GM10266 (cell line): ENCODE measurements at regions not wholly inside any gene's neighbourhood (a gene's known extent, or its start where the extent isn't known, plus 50 kb on each side); places are given as distances from the start of the nearest gene placed in this dataset.

Experiments used
- DNase-seq: peaks from one replicate; pipeline ENCODE4 v3.0.0; 2012; ENCODE audit errors: extremely low spot score
- TF ChIP-seq, protein P1 (sequence below): IDR thresholded peaks from 2 replicates; pipeline ENCODE4 v1.5.1; 2012; ENCODE audit warnings: mild to moderate bottlenecking, low read depth; ENCODE audit not compliant: control insufficient read depth, insufficient read depth; ENCODE audit errors: missing control alignments

DNA sequence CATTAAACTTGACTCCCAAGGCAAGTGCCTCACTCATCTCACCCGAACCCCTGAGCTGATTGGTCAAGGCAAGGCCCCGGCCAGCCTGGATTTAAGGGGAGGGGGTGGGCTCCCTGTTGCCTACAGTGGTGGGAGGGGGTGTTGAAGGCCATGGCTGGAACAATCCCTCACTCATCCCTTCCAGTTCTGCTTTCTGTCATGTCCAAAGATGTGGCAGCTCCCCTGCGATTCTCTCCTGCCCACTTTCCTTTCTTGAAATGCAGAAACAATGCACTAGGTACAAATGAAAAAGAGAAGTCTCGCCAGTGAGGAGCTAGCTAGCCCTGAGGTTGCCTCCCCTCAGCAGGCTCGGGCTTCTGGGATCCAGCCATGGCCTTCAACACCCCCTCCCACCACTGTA is 240.9 kb downstream of the SYK start:
- TF ChIP-seq, protein P1, sequence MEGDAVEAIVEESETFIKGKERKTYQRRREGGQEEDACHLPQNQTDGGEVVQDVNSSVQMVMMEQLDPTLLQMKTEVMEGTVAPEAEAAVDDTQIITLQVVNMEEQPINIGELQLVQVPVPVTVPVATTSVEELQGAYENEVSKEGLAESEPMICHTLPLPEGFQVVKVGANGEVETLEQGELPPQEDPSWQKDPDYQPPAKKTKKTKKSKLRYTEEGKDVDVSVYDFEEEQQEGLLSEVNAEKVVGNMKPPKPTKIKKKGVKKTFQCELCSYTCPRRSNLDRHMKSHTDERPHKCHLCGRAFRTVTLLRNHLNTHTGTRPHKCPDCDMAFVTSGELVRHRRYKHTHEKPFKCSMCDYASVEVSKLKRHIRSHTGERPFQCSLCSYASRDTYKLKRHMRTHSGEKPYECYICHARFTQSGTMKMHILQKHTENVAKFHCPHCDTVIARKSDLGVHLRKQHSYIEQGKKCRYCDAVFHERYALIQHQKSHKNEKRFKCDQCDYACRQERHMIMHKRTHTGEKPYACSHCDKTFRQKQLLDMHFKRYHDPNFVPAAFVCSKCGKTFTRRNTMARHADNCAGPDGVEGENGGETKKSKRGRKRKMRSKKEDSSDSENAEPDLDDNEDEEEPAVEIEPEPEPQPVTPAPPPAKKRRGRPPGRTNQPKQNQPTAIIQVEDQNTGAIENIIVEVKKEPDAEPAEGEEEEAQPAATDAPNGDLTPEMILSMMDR: no peak
- no peak for DNase-seq

DNA sequence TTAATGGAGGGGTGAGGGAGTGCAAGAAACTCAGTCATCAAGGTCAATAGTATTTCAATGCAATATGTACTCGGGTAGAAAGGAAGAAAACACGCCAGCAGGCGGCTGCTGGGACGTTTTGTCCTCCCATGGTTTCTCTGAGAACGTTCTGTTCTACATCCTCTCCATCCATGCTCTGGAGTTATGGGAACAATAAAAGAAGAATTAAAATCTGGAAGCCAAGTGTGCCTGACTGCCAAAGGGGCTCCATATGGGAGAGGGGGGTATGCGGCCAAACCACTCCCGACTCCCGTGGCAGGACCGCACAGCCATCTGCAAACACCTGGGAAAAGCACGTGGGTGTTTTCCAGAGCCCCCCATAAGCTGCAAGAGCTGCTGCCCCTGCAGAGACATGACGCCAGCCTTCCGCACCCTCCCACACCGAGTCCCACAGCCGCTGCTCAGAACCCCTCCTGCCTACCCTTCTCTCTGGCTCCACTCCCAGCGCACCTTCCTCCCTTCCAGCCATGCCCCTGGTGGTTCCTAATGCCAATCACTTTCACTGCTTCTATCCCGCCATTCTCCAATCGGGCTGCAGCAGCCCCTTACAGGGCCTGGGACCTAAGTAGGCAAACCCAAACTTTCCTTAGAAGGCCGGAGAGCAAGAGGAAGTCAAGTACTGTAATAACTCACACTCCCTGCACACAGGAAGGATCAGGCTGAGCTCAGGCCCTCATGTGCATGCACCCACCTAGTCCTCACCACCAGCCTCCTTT is 241.6 kb downstream of the SYK start:
- TF ChIP-seq, protein P1: no peak
- no peak for DNase-seq

DNA sequence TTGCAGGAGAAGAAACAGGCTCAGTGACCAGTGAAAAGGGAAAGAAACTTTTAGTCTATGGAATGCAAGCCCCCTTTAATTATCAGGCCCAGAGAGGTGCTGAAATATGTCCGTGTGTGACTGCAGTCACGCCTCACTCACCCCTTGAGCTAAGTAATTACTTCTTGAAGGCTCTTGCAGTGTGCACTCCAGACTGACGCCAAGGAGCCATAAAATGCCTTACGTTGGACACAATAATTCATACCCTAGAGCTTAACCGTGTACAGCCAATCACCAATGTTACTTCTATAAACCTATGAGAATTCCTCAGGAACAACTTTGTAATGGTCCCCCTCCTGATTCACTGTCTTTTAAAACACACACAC is 242.2 kb downstream of the SYK start:
- no peak for DNase-seq
- TF ChIP-seq, protein P1: no peak

DNA sequence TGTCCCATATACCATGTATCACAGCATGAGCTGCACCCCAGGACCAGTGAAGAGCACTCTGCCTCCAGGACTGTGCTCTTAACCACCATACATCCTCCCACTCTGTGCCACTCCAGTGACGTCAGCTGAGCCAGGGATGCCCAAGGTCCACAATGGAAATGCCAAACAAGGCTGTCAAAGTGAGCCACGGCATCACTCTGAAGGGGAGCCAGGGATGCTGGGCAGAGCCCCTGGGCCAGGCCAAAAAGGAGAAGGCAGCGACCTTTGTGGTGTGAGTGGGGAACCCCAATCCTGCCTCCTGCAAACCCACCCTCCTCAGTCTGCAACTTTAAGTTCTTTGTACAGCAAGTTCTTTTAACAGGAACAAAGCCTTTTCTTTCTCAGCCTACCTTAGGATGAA is 242.7 kb downstream of the SYK start:
- DNase-seq: no peak
- TF ChIP-seq, protein P1: no peak

DNA sequence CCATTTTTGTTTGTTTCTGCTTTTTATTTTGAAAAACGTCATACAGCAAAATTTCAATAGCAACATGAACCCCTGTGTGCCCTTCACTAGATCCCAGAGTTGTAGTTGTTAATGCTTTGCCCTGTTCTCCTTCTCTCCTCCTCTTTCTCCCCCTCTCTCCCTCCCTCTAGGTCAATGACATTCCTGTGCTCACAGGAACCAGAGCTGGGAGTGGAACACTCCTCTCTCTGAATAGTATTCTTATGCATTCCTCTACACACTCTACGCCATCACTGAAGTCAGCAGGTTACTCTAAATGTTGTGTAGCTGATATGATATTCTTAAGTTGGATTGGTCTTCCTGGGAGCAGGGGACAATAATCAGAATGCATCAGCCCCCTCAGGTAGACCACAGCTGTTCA is 243.4 kb downstream of the SYK start:
- no peak for DNase-seq
- TF ChIP-seq, protein P1: no peak

DNA sequence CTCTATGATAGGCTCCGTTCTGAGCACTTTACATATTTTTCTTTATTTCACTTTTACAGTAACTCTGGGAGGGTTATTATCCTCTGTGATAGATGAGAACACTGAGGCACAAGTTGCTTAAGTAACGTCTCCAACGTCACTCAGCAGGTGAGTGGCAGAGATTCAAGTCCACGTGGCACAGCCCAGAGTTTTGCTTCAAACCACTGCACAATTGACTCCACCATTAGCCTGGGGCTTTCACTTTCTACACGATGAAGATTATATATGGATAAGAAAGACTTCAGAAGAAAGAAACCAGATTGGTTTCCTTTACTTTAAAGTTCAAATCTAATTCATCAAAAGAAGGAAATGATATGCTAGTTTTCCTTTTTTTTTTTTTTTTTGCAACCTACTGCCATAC is 245.9 kb downstream of the SYK start:
- TF ChIP-seq, protein P1: no peak
- DNase-seq: no peak

DNA sequence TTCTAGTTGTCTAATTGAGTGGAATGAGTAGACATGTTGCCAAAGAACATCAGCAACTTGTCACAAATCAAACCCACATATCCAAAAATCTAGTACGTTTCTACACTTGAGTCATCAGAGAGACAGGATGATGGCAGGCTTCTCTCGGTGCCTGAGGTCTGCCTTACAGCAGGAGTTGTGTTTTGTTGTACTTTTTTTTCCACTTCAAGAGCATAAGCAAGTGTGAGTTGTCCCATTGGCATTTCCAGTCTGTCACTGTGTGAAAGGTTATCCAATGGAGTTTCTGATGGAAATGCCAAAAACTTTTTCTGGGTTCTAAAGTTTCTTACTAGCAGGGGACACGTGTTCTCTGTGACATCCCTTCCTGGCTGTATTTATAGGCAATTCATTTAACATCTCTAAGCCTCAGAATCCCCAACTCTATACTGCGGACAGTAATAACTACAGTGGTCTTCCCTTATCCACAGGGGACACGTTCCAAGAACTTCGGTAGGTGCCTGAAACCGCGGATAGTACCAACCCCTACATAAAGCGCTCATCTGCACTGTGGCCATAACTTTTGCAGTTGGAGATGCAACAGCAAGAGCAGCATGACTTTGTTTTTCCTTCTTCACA is 246.5 kb downstream of the SYK start:
- no peak for DNase-seq
- TF ChIP-seq, protein P1: no peak
